Muscle of arm (tissue), 1 donor: ENCODE measurements at regions not wholly inside any gene's neighbourhood (a gene's known extent, or its start where the extent isn't known, plus 50 kb on each side); places are given as distances from the start of the nearest gene placed in this dataset.

Experiments used
- DNase-seq: peaks from one replicate; pipeline ENCODE4 v3.0.0-alpha.2; 2013

- no peak for DNase-seq
Measured at GRCh38 chr5:171629221-171629620, 156.4 kb upstream of the SMIM23 start.

GRCh38 chr5:171629628-171630349 is 155.8 kb upstream of the SMIM23 start:
- peak; percentile 60 for DNase-seq

DNA sequence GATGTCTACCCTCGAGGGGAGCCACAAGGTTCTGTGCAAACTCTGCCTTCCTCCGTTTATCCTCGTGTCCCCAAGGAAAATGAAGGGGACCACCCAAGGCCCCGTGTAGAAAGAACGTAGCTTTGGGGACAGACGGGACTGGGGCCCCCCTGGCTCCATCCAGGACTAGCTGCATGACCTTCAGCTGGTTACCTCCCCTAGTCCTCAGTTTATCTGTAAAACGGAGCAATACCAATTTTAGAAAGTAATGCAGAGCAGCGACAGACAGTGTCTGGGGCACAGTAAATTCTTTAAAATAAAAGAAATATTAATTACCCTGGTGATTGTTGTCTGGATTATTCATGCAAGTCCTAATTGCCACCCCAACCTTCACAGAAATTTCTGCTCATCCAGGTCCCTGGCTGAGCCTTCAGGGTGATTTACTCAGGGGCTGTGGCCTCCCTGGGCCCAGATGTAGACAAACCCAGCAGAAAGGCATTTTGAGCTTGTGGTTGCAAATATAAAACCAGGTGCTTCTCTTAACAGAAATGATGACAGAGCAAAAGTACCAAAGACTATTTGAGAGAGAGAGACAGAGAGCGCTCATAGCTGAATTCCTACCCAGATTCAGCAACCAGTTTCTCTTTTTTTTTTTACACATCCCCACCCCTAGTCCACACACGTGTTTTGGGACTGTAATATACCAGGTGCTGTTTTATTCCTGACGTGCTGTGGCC is 155.1 kb upstream of the SMIM23 start:
- DNase-seq = no peak

DNA sequence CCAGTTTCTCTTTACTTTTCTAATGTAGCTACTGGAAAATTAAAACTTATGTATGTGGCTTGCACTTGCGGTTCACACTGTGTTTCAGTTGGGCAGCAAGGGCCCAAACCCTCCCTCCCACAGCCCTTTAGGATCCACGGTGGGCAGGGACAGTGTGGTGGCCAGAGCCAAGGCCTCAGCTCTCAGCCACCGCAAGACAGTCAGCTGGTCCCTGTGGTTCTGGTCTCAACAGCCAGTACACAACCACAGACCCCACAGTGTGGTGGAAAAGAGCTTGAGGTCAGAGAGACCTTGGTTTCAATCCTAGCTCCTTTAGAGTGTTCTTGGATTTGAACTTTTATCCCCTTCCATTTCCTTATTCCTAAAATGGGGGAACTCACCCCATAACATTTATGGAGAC is 153.0 kb upstream of the SMIM23 start:
- DNase-seq = no peak

GRCh38 chr5:171633776-171634470 is 151.7 kb upstream of the SMIM23 start:
- no peak for DNase-seq

DNA sequence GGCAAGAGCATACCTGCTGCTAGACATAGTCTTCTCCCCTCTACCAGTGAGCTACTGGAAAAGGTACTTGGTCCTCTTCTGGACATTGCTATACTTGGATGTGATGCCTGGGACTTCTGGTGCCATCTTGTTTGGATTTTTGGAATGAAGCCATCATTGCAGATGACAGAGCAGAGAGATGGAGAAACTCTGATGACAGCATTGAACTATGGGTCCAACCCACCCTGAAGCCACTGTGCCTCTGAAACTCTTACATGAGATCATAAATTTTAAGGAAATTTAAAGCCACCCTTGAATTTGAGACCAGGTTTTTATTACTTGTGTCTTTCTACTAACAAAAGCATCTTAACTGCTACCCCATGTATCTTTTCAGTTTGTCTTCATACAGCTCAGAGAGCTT is 151.1 kb upstream of the SMIM23 start:
- no peak for DNase-seq

GRCh38 chr5:171635028-171635427 is 150.6 kb upstream of the SMIM23 start:
- no peak for DNase-seq

DNA sequence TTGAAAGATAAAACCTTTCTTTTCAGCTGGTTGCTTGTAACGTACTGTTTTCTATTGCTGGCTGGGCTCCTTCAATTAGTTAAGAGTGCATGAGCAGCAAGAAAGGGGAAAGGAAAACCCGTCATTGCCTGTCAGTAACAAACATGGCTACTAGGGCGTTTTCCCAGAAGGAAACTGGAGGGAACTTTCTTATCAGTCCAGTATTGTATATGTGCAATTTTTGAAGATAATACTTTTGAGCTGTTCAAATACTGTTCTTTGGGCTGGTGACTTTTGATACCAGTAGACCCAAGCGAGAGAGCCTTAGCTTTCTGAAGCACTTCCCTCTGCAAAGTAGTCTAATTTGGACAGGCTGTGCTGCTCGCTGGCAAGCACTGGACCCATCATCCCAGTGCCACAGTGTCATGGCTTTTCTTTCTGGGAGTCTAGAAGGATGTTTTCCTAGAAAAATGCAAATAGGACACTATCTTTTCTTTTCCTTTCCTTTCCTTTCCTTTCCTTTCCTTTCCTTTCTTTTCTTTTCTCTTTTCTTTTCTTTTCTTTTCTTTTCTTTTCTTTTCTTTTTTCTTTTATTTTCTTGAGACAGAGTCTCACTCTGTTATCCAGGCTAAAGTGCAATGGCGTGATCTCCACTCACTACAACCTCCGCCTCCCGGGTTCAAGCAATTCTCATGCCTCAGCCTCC is 149.9 kb upstream of the SMIM23 start:
- no peak for DNase-seq

- DNase-seq = no peak
Measured at GRCh38 chr5:171637811-171638210, 147.8 kb upstream of the SMIM23 start.

DNA sequence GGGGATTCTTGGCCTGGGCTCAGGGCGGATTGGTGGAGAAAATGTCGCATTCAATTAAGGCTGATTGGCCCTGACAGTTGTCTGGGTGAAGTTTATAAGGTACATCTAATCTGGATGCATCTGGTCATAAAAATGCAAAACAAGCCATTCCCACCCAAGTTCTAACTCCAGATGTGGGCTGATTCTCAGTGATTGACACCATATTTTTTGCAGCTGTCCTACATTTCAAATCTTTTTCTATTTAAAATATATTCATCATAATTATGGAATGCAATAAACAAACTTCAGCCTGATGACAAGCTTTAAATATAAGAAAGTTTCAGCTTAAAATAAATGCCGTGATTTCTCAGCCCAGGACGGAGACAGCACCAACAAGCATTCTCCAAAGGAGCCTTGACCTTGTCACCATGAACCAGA is 146.4 kb upstream of the SMIM23 start:
- DNase-seq = no peak

GRCh38 chr5:171639966-171640365 is 145.7 kb upstream of the SMIM23 start:
- DNase-seq = no peak

DNA sequence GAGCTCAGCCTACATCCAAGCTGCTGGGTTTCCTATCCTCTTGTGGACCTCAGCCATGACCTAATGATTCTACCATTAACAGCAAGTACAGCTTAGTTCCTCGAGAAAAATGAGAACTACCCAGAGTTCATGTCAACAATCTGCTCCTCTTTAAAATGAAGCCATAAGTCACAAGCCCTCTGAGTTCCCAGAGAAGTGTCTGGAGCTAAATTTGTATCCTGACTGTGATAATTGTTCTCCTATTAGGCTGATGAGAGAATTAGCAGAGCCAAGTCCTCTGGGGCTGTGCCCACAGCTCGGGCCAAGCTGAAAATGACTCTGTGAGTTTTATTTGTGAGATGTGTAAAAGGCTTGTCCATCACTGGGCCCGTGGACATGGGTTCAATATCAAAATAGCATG is 145.1 kb upstream of the SMIM23 start:
- DNase-seq = no peak

DNA sequence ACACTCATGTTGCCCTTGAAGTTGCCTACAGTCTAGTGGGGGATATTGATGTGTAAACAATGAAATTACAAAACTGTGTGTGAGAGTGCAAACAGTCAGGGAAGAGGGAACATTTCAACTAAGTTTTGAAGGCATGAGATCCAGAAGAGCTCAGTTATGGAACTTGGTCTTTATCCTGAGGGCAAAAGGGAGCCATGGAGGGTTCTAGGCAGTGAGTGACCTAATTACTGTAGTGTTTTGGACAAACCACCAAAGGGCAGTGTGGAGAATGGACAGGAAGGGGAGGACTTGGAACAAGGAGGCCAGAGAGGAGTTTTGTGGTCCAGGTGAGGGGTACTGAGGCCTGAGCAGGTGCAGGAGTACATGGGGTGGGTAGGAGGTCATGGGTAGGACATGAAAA is 143.7 kb upstream of the SMIM23 start:
- no peak for DNase-seq

- no peak for DNase-seq
Measured at GRCh38 chr5:171642894-171643293, 142.7 kb upstream of the SMIM23 start.

DNA sequence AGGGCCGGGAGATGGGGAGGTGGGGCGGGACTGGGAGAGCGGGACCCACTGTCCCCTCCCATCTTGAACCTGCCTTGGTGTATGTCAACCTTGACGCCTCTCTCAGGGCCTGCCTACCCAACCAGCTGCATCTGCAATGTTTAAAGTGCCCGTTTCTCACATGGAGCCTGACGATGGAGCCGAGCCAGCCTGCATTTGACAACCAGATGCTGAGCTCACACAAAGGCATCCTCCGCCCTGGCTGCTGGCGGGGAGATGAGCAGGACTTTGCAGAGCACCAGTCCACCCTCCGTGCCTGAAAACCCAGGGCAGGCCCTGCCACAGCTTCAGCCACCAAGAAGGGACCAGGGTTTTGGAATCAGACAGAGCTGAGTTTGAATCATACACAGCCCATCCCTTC is 141.1 kb upstream of the SMIM23 start:
- DNase-seq = no peak

DNA sequence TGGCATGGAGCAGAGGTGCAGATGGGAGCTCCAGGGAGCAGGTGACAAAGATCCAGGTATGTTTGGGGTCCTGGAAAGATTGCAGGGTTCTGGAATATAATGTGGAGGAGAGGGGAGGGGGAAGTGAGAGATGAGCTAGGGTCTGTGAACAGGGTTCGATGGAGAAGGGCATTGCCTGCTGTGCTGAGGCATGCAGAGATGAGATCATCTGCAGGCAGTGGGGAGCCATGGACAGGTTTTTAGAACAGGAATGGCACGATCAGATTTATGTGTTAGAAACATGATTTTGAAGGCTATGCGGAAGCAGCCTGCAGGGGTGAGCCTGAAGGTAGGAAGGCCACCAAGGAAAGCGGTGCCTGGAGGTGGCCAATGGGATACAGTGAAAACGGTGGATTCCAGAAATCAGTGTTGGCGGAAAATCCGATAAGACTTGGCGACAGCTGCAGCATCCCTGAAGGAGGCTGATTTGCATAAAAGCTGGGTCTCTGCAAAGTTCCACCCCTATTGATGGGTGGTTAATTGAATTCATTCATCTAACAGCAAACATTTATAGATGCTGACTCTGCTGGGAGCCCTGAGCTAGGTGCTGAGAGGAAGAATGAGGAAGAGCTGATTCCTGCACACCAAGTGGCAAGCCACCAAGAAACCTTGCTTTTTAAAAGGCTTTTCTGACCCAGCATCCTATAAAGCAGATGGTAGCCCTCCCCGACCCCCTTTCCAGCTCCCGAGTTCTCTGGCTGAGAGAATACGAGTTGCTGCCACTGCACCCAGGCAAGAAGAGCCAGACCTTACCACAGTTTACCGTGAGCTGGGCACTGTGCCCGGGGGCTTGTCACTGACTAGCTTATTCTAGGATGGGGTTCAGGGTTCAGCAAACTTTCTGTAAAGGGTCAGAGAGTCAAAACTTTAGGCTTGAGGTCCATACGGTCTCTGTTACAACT is 139.2 kb upstream of the SMIM23 start:
- DNase-seq = no peak

DNA sequence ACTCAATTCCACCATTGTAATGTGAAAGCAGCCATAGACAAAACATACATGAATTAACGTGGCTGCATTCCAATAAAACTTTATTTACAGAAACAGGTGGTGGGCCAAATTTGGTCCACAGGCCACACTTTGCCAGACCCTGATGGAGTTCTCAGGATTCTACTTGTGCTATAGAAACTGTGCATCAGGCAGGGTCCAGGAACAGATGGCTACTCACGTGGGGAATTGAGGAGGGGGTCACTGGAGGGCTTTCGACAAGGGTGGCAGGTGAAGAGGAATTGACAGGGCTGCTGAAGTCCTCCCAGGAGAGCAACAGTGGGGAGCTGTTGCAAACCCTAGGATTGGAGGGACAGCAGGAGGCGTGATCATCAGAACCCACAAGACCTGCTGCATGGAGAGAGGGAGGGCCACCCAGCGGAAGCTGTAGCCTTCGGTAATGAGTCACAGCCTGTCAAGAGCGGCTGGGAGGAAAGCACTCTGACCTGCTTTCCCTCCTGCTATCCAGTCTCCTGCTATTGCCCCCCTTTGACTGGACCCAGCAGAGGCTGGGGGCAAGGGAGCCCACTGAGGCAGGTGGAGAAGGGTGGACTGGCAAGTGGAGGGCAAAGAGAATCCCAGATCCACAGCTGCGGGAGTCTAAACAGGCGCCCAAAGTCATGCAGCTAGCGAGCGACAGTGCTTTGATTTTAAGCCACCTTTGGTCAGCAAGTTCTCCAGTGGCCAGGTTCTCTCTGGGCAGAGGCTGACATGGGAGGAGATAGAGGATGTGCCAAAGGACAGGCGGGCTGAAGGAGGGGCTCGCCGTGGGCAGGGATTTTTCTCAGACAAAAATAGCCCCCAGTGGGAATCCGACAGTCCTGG is 138.3 kb upstream of the SMIM23 start:
- DNase-seq = no peak

DNA sequence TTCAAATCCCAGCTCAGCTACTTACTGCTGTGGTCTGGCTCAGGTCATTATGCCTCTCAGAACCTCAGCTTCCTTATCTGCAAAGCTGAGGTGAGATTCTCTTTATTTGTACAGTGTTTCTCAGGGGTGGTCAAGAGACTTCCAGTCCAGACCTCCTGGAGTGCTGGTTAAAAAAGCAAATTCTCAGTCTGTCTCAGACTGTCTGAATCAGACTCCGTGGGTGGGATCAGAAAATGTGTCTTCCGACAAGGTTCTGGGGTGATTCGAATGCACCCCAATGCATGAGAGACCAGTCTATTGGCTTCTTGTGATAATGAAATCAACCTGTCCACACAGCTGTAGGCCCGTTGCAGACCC is 137.7 kb upstream of the SMIM23 start:
- DNase-seq = no peak

- no peak for DNase-seq
Measured at GRCh38 chr5:171648279-171649074, 137.1 kb upstream of the SMIM23 start.

DNA sequence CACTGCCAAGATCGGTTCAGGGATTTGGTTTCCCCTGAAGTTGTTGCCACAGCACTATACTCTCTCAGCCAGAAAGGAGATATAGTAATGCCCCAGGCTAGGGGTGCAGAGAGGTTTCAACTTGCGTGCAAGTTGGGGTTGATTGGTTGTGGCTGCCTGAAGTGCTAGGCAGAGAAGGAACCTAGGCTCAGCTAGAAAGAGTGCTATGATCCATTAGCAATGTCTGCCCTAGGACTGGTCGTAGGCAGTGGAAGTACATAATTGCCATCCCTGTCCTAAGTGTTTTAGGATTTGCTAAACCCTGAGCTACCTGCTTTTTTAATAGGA is 136.6 kb upstream of the SMIM23 start:
- no peak for DNase-seq
